Ovary (tissue), 3 donors: ENCODE measurements at regions not wholly inside any gene's neighbourhood (a gene's known extent, or its start where the extent isn't known, plus 50 kb on each side); places are given as distances from the start of the nearest gene placed in this dataset.

Experiments
- POLR2A ChIP-seq: fragments of 450-650 bp; IDR thresholded peaks from one replicate; pipeline ENCODE4 v1.6.1; 2017; ENCODE audit warnings: antibody characterized with exemption, mild to moderate bottlenecking, moderate library complexity
- TF ChIP-seq, protein P1 (sequence below), 3 donors: fragments of 450-650 bp in 2 of 3; fragments of 200-600 bp in 1 of 3; IDR thresholded peaks; one replicate each; pipeline versions ENCODE4 v1.5.1 to v1.8.0; 2016 to 2022; ENCODE audit warnings: antibody characterized with exemption in 3 of 3, mild to moderate bottlenecking in 1 of 3
- donor health status: DM: no; HTN: no; CAD: no.

DNA sequence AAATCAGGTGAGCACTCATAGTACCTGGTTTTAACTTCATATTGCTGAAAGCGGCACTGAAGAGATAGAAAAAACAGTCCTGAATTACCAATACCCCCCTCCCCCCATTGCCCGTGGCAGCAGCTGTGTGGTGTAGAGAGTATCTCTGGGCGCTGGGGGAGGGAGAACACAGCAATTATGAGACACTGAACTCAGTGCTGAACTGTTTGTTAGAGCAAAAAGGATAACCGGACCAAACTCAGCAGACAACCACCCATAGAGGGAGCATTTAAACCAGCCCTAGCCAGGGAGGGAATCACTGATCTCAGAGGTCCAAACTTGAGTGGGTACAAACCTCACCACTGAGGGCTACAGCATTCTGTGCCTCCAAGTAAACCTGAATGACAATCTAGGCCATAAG lies 457.4 kb upstream of the TEX13C start:
- TF ChIP-seq, protein P1, sequence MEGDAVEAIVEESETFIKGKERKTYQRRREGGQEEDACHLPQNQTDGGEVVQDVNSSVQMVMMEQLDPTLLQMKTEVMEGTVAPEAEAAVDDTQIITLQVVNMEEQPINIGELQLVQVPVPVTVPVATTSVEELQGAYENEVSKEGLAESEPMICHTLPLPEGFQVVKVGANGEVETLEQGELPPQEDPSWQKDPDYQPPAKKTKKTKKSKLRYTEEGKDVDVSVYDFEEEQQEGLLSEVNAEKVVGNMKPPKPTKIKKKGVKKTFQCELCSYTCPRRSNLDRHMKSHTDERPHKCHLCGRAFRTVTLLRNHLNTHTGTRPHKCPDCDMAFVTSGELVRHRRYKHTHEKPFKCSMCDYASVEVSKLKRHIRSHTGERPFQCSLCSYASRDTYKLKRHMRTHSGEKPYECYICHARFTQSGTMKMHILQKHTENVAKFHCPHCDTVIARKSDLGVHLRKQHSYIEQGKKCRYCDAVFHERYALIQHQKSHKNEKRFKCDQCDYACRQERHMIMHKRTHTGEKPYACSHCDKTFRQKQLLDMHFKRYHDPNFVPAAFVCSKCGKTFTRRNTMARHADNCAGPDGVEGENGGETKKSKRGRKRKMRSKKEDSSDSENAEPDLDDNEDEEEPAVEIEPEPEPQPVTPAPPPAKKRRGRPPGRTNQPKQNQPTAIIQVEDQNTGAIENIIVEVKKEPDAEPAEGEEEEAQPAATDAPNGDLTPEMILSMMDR (IDR thresholded peaks at IDR 0.05): no peak
- TF ChIP-seq POLR2A: no peak
